ENCODE measurements at regions not wholly inside any gene's neighbourhood (a gene's known extent, or its start where the extent isn't known, plus 50 kb on each side); places are given as distances from the start of the nearest gene placed in this dataset.
"Not testable (repeated sequence)": the region's sequence is repeated elsewhere in the genome, so short reads cannot be mapped to it uniquely, and the experiment has no call there.

DNA sequence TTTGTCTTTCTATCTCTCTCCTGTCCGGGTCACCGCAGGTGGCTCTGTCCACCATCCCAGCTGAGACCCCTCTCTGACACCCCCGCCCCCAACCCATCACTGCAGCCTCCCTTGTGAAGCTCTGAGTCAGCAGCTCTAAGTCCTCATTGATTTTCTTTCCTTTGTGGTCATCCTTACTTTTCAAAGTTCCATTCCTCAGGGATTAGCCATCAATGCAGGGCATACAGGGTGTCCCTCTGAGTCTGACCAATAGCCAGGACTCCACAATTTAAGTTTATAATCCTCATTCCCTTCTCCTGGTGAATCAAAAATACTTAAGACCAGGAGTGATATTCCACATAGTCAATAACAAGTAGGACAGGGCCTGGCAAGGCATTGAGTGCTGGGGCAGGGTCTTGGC is 333.3 kb upstream of the CNR1 start:
- no peak for DNase-seq

DNA sequence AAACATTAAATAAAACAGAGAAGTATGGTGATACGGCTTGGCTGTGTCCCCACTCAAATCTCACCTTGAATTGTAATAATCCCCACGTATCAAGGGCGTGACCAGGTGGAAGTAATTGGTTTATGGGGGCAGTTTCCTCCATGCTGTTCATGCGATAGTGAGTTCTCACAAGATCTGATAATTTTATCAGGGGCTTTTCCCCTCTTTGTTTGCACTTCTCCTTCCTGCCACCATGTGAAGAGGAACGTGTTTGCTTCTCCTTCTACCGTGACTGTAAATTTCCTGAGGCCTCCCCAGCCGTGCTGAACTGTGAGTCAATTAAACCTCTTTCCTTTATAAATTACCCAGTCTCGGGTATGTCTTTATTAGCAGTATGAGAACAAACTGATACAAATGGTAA is 331.3 kb upstream of the CNR1 start:
- DNase-seq = not testable (repeated sequence)

DNA sequence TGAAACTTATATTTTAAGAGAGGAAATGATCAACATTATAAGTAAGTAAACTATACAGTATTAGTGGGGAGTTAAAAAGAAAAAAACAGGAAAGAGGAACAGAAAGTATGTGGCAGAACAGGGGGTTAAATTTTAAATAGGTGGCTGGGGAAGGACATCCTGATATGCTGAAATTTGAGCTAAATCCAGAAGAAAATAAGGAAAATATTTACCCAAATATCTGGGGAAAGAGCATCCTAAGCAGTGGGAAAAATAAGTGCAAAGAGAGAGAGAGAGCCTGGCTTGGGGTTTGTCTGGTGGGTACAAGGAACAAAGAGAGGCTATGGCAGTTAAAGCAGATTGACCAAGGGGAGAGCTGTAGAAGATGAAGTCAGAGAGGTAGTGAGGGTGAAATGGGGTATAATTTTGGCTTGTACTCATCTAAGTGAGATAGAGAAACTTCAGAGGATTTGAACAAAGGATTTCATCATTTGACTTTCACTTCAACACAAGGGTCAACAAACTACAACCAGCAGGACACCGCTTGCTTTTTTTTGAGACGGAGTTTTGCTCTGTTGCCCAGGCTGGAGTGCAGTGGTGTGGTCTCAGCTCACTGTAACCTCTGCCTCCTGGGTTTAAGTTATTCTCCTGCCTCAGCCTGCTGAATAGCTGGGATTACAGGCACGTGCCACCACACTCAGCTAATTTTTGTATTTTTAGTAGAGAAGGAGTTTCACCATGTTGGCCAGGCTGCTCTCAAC is 328.4 kb upstream of the CNR1 start:
- DNase-seq = no peak

DNA sequence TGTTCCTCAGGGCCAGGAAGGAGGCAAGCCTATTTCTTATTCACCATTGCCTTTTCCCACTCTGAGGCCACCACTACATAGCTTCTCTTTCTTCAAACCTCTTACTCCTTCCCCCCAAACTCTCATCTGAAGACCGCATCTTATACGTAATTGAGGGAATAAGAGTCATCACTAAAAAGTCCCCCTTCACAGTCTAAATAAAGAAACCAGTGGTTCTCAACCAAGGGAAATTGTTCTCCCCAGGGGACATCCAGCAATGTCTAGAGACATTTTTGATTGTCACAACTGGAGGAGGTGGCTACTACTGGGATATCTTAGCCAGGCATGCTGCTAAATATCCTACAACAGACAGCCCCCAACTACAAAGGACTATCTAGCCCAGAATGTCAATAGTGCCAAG is 327.6 kb upstream of the CNR1 start:
- no peak for DNase-seq

DNA sequence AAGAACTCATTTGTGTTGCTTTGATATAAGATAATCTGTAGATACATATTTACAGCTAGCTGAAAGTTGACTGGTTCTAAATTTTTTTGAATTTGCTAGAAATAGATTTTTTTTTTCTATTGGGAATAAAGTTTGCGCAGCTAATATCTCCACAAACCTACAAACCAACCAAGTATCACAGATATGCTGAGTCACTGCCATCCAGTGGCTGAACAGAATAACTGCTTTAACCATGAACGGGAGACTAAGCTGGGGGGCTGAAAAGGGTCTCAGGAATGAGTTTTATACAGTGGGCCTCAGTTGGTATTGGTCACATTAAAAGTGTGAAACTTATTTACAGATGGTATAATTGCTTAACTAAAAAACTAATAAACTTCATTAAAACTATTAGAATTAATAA is 326.7 kb upstream of the CNR1 start:
- DNase-seq = no peak

DNA sequence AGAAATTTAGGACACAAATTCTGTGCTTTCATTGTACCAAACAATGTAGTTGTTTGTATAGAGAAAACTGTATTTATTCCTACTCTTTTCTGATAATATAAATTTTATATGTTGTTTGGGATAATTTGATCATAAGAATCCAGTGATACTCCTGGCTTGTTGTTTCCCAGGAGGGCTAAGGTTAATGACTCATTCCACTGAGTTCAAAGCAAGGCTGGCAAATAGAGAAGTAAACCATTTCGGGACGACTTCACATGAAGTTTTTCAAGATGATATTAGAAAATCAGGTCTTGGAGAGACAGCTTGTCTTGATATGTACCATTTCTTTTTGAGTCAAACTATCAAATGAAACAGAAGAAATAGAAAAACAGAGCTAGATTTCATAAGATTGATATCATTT is 326.1 kb upstream of the CNR1 start:
- DNase-seq = no peak

DNA sequence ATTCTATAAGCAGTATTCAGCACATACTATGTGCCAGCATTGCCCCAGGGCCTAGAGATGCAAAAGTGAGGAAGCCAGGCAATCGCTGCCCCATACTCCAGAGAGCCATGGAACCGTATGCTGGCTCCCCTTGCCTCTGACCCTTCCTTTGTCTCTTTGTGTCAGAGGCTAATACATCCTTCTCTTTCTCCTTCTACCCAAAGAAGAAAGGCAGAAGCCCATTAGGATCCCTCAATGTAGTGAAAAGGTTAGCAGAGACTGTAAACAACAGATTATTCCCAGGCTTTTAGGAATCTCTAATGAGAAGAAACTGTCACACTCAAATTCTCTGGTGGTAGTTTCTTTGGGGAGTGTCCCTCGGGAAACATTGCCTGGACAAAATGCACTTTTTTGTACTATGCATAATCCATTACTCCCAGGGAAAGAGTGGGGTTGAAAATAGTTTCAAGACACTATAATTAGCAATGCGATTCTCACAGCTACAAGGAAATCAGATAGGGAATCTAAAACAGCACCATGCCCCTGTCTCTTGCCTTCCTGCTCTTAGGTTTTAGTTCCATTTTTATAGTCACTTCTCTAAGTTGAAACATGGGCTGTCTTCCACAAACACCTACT is 325.2 kb upstream of the CNR1 start:
- DNase-seq = no peak

DNA sequence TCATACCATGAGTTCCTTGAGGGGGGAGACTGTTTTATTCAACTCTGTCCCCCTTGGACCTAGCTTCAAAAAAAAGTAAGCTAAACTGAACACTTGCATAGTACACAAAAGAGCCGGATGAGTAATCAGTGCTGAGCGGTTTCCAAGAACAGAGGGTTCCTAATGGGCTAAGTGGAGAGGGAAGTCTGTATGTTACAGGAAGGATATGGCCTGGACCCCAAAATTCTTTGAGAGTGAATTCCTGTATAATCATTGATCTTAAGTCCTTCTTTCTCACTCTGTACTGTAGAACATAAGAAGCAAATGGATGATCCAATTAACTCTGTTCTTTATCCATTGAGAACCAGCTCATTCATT is 324.7 kb upstream of the CNR1 start:
- DNase-seq = no peak

DNA sequence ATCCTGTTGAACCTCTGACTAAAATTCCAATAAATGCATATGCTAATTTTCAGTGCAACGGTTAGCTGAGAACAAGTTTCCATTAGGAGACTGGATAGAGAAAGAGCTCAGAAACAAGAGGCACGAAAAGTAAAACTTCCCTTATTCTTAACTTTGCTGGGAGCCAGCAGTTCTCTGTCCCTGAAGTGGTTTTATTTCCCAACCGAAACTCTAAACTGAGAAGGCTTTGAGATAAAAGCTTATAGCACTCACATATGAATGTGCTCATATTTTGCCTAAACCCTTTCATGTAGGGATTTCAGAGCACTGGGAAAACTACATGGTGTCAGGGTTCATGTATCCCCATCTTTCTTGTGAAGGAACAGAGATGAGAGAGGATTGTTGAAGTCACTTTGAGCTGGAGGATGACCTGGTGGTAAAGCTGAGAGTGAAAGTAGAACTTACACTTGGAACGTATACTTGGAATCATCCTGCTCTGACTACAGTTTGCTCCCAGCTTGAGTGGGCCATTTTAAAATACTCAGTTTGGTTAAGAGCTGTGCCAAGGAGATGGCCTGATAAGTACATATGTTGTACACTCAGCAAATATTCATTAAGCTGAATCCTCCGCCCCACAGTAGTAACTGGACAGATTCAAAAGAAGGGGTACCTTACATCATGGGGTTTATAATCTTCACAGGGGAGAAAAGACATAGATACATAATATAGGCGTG is 324.2 kb upstream of the CNR1 start:
- DNase-seq = no peak

DNA sequence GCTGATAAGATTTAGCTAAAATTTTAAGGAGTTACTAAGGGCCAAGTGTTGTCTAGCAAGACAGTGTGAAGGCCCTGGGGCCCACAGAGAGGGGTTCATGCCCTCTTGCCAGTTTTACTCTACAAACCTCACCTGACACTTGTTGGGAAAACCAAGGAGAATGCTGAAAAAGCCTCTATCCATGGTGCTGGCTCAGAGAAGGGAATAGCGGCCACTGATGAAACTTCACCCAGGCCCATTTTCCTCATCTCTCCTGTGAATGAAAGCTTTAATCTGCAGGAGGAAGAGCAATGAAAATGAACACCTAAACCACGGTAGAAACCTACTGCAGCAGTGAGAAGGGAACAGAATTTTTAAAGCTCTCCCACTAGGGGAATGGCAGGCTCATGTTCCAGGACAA is 317.3 kb upstream of the CNR1 start:
- no peak for DNase-seq

DNA sequence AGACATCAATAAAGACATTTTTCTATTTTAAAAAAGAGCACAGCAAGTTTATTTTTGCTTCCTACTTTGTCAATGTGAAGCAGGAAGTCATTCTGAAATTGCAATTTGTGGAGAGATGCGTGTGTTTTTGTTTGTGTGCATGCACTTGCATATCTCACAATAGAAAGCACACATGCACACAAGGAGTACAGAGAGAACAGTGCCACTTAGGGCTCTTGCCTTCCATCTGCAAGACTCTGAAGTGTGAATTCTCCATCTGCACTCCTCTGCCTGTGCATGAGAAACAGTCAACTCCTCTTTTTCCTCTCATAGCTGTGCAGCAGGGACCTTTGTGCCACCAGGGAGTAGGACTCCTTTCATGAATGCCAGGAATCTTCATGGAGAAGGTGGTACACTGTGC is 316.3 kb upstream of the CNR1 start:
- DNase-seq = no peak

DNA sequence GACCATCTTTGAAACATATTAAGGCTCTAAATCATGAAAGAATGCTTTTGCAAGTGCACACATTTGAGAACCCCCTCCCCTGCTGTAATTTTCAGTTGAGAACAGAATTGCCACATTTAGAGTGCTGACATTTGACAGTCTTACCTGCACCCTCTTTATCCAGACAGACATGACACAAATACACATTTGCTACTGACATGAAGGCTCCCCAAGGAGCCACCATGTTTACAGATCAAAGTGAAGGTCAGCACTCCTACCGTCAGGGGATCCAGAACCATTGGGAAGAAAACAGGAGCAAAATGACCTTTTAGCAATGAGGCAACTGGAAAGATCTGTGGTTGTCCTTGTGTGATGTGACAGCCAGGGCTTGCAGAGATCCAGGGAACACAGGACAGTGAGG is 315.4 kb upstream of the CNR1 start:
- no peak for DNase-seq

DNA sequence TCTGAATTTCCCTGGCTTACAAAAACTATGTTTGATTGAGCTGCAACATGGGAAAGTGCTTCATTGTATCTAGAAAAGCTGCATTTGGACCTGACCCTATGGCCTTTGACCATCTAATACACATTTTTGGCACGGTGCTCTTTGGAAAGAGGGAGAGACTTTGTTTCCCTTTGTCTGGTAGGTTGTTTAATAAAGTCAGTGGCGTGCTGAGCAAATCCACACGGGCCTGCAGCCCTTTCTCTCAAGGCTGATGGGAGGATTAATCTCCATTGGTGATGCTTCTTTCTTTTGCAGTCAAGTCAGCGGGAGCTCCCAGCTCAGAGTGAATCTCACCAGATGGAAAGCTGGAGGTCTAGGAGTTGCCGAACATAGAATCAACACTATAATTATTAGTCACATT is 314.7 kb upstream of the CNR1 start:
- DNase-seq = no peak

DNA sequence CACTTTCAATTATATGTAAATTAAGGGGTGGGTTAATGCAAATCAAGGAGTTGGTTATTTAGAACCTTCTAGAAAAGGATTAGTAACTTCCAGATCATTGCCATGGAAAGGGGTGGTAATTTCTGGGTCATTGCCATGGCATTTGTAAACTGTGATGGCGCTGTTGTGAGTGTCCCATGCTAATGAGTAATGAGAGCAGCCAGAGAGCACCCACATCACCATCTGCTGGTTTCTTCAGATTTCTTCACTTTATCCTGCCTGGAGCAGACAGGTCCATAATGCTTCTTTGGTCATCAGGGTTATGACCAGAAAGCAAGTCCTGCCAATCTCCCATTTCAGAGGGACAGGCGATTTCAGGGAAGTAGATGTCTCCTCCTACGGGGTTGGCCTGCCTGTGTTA is 311.3 kb upstream of the CNR1 start:
- DNase-seq = no peak

DNA sequence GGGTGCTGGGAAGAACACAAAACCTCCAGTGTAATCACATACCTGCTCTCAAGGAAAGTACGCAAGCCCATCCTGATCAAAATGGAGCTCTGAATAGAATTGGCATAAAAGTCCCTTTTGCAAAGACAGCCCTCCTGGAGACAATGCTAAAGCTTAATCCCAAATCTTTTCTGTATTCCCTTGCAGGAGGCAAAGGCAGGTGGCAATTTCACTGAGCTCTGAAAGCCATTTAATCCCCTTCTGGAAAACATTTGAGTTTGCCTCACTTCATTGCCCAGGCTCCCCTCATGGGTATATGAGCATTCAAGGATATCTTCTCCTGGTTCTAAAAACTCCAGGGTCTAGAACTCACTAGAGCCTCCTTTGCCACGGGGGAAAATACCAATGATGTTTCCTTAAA is 310.2 kb upstream of the CNR1 start:
- DNase-seq = no peak

DNA sequence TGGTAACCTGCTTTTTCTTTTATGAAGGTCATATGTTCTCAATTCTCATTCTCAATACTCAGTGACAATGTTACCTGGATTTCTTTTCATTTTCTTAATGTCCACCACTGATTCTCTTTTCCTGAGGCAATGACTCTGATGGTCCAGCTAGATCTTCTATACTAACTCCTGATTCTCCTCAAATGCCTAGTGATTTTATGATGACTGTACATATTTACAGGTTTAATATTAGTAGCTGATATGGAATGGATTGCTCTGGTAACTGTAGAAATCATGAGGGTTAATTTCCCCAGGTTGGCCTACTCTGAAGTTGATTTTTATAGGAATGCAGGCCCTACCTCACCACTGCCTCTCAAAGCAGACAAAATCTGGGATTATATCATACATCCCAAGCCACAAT is 308.6 kb upstream of the CNR1 start:
- DNase-seq = no peak

DNA sequence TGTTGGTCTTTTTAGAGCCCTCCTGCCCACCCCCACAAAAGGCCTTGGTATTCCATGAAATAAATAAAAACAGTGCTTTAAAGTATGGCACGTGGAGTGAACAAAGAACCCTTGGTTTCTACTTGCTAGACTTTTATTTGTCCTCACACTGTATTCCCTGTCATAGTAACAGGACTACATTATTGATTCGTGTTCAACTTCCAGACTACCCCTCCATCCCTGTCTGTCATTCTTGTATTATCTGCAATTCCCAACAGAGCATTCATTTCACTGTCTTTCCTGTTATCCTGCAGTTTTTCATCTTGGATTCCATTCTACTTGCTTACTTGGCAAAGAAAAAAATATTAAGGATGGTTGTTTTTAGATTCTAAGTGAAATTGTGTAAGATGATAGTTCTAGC is 307.4 kb upstream of the CNR1 start:
- DNase-seq = no peak

DNA sequence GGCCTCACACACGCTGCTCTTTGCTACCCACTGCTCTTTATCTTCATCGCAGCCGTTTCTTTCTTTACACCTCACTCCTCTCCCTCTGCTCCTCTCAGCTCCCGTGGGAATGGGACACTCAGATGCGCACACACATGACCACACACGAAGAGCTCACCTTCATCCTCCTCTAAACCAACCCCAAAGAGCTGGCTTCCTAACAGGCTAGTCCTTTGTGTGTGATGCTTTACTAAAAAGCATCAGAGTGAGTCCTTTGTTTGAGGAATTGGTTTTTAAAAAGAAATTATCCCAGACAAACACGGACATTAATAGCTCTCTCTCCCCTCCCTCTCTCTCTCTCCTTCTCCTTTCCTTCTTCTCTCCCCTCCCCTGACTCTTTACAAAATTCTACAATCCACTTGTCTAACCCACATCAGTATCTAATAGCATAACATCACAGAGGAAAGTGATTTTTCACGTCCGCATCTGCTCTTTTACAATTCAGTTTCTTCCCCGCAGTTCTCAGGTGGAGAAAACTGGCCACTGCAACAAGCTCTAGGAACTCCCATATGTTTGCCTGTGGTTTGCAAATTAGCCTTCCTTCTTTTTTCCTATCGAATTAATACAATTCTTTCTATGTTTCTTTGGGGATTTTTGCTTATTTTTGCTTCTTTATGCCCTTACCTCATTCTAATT is 306.8 kb upstream of the CNR1 start:
- DNase-seq = no peak

DNA sequence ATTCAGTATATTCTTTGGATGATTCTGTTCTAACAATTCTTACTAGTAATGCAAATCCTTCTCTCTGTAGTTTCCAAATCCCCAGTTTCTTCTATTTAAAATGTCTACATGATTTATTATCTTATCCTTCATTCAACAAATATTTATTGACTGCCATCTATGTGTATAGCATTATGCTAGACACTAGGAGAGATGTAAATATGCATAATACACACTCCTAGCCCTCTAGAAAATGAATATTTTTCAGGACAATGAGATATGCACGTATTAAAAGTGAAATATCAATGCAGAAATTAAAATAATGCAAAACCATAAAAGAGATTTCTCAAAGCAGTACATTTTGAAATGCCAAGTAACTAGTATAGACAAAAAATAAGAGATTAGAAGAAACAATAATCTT is 293.5 kb upstream of the CNR1 start:
- no peak for DNase-seq

DNA sequence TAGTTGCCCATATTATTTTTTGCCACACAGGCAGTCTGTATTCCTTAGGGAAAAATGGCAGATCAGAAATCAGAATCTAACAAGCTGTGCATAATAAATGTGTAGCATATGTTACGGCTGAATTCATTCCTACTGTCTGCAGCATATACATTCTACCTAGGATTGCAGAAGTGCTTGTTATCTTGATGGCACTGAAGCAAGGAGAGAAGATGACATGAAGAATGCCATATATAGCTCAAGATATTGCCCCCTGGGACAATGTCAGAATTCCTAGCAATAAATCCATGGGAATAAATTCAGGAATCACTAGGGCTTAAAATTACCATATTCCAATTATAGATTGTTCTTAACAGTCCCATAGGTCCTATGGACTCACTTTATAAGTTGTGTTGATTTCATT is 293.0 kb upstream of the CNR1 start:
- no peak for DNase-seq

DNA sequence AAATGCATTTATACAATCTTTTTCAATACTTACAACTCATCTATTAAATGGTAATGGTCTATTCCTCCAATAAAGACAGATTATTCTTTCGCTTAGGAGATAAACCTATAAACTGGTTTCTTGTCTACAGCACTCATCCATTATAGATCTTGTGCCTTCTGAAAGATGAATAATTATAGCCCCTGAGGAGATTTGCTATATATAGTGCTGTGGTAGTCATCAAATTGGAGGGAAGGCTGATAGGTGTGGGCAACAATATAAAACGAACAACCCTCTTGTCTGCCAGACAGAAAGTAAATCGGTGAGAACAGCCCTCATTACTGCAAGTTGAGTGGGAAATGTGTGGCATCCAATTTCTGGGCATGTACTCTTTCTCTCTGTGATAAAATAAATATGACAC is 292.5 kb upstream of the CNR1 start:
- DNase-seq = no peak

DNA sequence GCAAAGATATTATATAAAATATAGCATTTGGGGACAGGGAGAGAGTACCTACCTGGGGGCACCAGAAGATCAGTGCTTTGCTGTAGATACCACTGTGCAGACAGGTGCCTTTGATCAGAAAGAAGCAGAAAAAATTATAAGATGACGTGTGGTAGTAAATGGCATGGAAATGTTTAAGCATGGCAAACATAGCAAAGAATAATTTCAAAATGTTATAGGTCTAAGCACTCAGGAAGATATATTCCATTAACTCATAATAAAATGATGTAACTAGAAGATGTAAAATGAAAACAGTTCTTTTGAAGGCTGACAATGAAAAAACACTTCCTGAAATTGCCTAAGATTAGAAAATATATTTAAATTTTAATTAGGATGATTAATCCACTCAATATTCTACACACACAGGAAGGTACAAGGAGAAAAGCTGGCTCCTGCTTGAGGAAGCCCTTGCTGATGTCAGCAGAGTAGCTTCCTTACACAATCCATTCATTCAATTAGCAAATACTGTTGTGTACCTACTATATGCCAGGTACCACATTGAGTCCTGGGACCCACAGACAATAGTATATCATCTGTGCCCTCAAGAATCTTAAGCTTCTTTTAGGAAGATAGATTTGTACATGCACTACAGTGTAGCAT is 290.2 kb upstream of the CNR1 start:
- DNase-seq = no peak

DNA sequence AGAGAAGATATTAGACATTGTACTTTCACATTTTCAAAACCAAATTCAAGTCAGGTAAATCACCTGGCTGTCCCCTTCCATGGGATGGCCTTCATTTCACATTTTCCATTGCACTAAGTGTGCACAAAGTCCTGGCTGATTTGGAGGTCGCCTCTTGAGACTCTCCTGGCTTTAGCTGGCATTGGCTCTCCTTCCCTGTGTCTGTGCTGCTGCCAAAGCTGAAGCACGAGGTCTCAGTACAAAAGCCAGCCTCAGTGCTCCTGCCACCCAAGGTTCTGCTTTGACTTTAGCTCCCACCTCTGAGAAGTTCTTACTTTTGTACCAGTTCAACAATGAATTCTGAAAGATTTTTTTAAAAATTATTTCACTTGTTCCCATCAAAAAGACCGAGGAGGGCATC is 289.2 kb upstream of the CNR1 start:
- peak; percentile 43 for DNase-seq

DNA sequence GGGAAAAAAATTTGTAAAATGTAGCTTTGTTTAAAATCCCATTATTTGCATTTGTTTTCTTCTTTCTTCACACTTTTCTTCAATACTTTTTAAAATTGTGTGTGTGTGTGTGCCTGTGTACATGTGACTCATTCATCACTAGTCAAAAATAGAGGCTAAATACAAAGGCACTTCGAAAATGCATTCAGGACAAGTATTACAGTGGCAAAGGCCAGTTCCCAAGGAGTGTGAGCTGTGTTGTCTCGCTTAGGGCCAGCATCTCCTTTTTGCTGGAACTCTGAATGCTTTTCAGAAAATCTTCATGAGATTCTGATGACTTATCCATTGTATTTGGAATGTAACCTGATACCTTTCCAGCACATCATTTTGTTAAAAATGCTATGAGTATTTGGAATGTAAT is 288.5 kb upstream of the CNR1 start:
- no peak for DNase-seq

Data from midbrain (tissue), 1 donor.